Caki2 (cell line): ENCODE measurements at regions not wholly inside any gene's neighbourhood (a gene's known extent, or its start where the extent isn't known, plus 50 kb on each side); places are given as distances from the start of the nearest gene placed in this dataset.
"Not testable (repeated sequence)": the region's sequence is repeated elsewhere in the genome, so short reads cannot be mapped to it uniquely, and the experiment has no call there.

ENCODE experiments used
- DNase-seq: peaks from one replicate; pipeline ENCODE4 v3.0.0-alpha.2; 2015; ENCODE audit warnings: low read depth
- in situ Hi-C: cut with HindIII; loops from 2 replicates; pipeline ENCODE4 v1.10.0; 2016; ENCODE audit warnings: low sequenced_read_pairs, low pct_unique_long_range_greater_than_20kb, mixed read lengths

DNA sequence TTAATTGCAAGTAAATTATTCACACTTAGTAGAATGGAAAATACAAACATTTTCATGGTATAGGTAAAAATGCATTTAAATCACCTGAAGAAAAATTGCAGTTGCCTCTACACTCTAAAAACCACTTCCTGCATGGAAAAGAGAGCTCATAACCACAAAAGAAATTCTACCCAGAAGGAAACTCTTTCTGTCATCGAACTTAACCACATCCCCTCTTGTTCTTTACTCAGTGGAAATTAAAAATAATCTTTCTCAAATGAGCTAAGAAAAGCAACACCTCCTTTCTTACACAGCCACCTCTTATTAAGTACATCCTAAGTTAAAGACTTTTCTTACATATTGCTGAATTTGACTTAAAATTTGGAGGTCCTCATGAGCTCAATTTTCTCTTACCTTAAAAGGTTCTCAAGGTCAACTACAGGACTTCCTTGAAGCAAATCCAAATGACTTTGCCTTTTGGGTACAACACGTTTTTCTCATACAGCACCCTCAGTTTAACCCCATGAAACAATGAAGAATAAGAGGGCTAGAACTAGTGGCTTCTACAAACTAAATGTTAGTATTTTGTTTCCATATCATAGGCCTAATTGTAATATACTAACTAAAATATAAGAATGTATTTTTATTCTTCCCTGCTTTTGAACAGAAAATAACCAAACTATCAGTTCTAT is 109.1 kb upstream of the CRIM1 start:
- DNase-seq, result no peak
- in situ Hi-C loops, result no loop called here

DNA sequence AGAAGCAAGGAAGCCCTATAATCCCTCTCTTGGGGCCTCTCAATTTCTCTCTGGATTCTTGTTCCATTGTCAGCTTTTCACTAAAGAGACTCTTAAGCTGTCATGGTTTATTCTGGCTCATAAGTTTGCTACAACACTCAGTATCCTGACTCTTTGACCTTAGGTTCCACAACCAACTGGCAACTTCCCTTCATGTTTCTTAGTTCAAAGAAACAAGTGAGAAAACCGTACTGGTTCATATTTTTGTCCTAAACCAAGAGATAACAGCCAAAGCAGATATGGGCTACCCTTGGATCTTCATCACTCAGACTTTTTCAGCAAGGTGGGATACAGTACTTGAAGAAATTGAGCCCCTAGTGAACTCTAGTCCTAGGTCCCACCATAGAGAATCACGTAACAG is 109.9 kb upstream of the CRIM1 start:
- in situ Hi-C loops, result no loop called here
- DNase-seq, result no peak

DNA sequence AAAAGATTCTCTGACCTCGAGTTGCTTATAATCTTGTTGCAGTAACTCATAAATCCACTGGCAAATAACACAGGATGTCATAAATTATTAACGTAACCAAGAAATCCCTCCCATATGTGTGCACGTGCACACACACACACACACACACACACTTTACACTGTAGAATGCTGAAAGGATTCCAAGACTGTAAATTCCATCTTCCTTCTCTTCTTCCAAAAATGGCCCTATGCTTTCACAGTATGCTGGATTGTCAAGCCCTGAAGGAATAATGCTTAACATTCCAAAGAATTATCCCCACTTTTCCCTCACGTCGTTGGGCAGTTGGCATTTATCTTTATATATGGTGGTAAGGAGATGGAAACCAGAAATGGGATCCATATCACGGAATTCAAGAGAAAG is 117.5 kb upstream of the CRIM1 start:
- in situ Hi-C loops, result no loop called here
- DNase-seq, result no peak

DNA sequence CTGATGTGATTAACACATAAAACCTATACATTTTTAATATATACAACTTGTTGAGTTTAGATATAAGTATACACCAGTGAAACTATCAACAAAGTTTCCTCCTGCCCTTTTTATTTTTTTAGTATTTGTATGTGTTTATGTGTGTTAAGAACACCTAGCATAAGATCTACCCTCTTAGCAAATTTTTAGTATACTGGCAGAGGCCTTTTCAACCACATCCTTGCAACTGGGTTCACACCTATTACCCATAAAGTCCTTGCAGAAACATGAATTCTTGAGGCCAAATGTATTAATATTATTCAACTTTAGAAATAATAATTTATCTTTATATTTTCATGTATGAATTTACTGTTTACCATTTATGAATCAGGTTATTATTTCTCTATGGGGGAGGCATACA is 119.7 kb upstream of the CRIM1 start:
- DNase-seq, result no peak
- in situ Hi-C loops, result no loop called here

DNA sequence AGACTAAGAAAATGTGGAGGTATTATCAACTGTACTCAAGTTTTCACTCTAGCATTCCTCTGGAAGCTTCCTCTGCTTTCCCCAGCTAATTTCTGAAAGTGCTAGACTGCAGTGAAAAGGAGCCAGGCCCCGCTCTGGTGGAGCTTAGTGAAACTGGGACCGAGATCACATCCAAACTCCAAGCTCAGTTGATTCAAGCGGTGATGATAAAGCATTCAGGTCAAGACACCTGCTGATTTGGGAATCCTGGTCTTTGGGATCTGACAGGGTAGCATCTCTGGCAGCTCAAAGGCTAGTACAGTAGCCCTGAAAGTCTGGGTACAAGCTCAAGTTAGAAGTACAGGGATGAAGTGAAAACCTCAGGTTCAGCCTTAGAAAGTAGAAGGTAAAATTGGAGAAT is 120.2 kb upstream of the CRIM1 start:
- no peak for DNase-seq
- in situ Hi-C loops, result no loop called here

DNA sequence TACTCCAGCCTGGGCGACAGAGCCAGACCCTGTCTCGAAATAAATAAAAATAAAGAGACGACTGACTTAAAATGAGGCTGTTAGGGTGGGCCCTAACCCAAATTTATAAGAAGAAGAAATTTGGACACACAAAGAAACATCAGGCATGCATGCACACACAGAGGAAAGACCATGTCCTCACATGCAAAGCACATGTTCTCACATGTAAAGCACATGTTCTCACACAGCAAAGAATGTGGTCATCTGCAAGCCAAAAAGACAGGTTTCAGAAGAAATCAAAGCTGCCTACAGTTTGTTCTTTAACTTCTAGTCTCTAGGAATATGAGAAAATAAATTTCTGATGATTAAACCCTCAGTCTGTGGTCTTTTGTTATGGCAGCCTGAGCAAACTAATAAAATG is 132.3 kb upstream of the CRIM1 start:
- in situ Hi-C loops, result no loop called here
- DNase-seq, result no peak

GRCh38 chr2:36222485-36222884 is 133.1 kb upstream of the CRIM1 start:
- in situ Hi-C loops, result no loop called here
- no peak for DNase-seq

GRCh38 chr2:36214691-36215090 is 140.9 kb upstream of the CRIM1 start:
- DNase-seq, result no peak

DNA sequence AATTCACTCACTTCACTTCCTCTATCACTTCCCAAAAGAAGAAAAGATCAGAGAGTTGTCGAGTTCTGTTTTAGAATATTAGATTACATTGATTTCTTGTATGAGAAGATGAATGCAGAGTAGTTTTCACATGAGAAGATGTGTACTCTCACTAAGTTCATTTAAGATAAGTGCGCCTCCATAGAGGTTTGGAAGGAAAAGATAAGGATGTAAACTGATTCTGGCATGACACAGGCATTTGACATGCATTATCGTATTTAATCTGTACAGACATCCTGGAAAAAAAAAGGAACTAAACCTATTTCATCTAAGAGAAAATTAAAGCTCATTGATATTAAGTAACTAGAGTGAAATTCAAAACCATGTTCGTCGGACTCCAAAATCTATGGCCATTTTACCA is 152.2 kb upstream of the CRIM1 start:
- no peak for DNase-seq
- in situ Hi-C loops, result no loop called here

More at GRCh38 chr2:36214691-36215090, 140.9 kb upstream of the CRIM1 start:
- in situ Hi-C loops, result no loop called here

GRCh38 chr2:36197181-36197971 is 158.2 kb upstream of the CRIM1 start:
- in situ Hi-C loops, result no loop called here
- DNase-seq, result no peak

DNA sequence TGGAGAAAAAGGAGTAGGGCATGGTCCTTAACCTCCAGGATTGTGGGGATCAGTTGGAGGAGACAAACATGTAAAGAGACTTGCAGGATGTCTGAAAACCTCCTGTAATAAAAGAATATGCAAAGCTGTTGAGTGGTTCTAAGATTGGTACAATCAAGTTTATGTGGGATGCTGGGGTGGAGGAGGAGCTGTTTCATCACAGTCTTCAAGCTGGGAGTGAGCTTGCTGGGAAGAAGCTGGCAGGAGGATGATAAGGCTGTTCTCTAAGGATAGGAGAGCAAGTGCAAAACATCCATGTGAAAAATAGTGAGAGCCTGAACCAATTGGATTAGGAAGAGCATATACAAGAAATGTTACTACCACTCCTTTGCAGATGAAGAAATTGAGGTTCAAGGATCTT is 161.9 kb upstream of the CRIM1 start:
- DNase-seq, result no peak
- in situ Hi-C loops, result no loop called here

DNA sequence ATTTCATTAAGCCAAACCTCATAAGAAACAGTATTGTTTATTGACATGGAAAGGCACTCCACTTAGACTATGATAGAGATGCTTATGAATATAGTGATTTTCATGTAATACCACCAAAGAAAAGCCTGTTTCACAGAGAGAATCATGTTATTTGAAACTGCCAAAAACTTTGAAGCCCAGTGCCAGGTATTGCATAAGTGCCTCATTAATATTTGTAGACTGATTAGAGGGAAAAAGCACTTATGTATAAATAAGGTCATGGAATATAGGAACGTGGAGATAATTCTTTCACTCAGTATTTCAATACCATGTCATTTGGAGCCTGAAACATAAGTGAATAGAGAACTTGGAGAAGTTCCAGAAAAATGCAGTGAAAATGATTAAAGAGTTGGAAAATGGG is 162.6 kb upstream of the CRIM1 start:
- DNase-seq, result no peak
- in situ Hi-C loops, result no loop called here

DNA sequence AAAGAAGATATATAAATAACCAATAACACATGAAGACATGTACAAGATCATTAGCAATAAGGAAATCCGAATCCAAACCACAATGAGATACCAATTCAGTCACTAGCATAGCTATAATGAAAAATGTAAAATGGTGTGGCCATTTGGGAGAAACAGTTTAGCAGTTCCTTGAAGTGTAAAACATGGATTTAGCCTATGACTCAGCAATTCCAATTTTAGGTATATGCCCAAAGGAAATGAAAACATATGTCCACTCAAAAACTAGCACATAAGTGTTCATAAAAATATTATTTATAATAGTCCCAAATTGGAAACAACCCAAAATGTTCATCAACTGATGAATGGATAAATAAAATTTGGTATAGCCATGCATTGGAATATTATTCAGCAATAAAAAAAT is 165.5 kb upstream of the CRIM1 start:
- DNase-seq, result no peak
- in situ Hi-C loops, result no loop called here

DNA sequence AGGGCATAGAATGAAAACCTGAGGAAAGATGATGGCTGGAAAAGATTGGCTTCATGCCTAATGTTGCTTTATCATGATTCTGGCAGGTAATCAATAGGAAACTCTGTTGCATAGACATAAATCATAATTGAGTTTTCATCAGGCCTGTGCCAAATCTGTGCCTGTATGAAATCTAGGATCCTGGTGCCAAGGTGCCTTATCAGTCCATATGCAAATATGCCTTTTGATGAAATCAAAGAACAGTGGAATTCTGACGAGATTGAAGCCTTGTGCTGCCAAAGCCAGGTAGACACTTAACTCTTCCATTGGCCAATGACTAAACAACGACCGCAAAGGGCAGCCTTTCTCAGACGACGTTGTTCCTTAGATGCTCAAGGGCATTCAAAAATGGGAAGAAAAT is 170.0 kb upstream of the CRIM1 start:
- in situ Hi-C loops, result no loop called here
- no peak for DNase-seq

DNA sequence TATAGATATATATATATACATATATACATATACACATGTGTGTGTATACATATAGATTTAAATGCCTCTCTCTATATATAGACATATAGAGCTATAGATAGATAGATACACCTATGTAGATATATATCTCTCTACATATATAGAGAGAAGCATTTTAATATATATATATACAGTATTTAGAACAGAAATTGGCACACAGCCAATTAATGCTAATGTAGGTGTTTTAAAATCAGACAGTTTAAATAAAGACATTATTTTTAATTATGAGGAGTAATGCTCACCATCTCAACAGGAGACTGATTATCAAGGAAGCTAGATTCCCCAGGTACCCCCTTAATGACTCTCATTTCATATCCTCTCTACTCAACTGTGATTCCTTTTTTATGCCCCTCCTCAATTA is 170.7 kb upstream of the CRIM1 start:
- DNase-seq, result no peak
- in situ Hi-C loops, result no loop called here

DNA sequence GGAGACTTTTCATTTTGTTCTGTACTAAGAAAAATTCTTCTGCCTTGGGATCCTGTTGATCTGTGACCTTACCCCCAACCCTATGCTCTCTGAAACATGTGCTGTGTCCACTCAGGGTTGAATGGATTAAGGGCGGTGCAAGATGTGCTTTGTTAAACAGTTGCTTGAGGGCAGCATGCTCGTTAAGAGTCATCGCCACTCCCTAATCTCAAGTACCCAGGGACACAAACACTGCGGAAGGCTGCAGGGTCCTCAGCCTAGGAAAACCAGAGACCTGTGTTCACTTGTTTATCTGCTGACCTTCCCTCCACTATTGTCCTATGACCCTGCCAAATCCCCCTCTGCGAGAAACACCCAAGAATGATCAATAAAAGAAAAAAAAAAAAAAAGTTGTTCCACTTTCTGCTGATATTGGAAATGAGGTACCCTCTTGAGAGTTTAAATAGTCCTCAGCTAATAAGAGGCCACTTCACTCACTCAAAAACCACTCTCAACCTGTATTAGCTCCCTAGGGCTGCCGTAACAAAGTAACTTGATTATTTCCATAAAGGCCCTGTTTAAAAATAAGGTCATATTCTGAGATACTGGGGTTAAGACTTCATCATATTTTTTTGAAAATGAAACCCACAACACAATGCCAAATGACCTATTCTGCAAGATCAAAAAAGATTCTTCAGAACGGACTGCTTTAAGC is 174.6 kb upstream of the CRIM1 start:
- DNase-seq, in situ Hi-C loops: not testable (repeated sequence)

DNA sequence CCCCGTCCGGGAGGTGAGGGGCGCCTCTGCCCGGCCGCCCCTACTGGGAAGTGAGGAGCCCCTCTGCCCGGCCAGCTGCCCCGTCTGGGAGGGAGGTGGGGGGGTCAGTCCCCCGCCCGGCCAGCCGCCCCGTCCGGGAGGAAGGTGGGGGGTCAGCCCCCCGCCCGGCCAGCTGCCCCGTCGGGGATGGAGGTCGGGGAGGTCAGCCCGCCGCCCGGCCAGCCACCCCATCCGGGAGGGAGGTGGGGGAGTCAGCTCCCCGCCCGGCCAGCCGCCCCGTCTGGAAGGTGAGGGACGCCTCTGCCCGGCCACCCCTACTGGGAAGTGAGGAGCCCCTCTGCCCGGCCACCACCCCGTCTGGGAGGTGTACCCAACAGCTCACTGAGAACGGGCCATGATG is 175.3 kb upstream of the CRIM1 start:
- in situ Hi-C loops, DNase-seq: not testable (repeated sequence)

DNA sequence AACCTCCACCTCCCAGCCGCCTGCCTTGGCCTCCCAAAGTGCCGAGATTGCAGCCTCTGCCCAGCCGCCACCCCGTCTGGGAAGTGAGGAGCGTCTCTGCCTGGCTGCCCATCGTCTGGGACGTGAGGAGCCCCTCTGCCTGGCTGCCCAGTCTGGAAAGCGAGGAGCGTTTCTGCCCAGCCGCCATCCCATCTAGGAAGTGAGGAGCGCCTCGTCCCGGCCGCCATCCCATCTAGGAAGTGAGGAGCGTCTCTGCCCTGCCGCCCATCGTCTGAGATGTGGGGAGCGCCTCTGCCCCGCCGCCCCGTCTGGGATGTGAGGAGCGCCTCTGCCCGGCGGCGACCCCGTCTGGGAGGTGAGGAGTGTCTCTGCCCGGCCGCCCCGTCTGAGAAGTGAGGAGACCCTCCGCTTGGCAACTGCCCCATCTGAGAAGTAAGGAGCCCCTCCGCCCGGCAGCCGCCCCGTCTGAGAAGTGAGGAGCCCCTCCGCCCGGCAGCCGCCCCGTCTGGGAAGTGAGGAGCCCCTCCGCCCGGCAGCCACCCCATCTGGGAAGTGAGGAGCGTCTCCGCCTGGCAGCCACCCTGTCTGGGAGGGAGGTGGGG is 175.8 kb upstream of the CRIM1 start:
- DNase-seq, in situ Hi-C loops: not testable (repeated sequence)

DNA sequence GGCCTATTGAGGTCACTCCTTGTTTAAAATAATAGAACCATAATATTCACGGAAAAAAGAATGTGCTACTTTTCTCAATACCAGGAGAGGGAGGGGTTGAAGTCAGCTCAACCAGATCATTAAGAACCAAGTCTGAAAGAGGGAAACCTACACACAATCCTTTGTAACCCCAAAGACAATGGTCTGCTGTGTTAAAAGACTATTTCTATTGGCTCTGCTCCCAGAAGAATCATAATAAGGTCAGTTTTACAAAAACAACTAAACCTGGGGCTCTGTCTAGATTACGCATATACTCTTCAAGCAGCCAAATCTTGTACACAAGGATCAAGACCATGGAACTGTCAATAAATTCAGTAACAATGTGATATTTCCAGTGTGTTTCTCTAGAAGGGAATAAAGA is 177.2 kb upstream of the CRIM1 start:
- peak; percentile 34 for DNase-seq
- in situ Hi-C loops, result no loop called here
